ENCODE measurements at regions not wholly inside any gene's neighbourhood (a gene's known extent, or its start where the extent isn't known, plus 50 kb on each side); places are given as distances from the start of the nearest gene placed in this dataset.

- TF ChIP-seq CTCF (conservative IDR thresholded peaks at IDR 0.05; ENCODE audit: low read depth, low read length), result no peak
- no peak for TF ChIP-seq CHD1 (IDR thresholded peaks at IDR 0.05; ENCODE audit: low read depth, low read length)
- no peak for TF ChIP-seq POLR2A (IDR thresholded peaks at IDR 0.05; ENCODE audit: low read depth, low read length)
- TF ChIP-seq RCOR1 (IDR thresholded peaks at IDR 0.05; ENCODE audit: insufficient replicate concordance, low read length), result no peak
- no peak for TF ChIP-seq RAD21 (IDR thresholded peaks at IDR 0.05; ENCODE audit: low read length)
Observed at GRCh38 chr20:7692478-7692877, 247.8 kb downstream of the HAO1 start.
